ENCODE measurements at regions not wholly inside any gene's neighbourhood (a gene's known extent, or its start where the extent isn't known, plus 50 kb on each side); places are given as distances from the start of the nearest gene placed in this dataset.

DNA sequence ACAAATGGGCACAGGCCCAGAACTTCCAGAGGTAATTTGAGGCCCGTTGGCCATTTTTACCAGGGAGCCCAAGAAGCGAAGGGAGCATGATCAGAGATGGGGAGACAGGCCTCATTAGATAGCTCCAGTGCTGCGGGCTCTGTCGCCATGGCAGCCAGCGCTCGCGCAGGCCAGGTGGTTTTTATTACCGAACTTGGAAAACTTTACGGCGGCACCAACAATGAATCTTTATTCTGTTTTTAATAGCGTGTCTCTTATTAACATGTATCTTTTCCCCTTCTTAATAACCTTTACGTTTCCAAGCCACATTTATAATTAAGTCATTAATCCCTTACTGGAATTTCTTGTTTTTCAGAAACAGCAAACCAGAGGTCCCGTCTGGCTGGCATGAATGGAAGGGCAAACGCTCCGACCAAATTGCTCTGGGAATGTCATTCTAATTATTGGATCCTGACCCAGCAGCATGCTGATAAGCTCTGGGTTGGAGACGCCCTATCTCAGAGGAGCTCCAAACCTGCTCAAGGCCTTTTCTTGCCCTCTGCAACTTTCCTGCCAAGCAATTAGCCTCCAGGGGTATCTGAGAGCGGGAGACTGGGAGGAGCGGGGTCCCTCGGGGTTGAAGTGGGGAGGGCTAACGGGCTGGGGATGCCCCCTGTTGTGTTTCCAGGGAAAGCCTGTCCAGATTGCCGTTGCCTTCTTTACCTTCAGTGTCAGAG, 256.4 kb downstream of the TLE3 start:
- TF ChIP-seq, protein P1, sequence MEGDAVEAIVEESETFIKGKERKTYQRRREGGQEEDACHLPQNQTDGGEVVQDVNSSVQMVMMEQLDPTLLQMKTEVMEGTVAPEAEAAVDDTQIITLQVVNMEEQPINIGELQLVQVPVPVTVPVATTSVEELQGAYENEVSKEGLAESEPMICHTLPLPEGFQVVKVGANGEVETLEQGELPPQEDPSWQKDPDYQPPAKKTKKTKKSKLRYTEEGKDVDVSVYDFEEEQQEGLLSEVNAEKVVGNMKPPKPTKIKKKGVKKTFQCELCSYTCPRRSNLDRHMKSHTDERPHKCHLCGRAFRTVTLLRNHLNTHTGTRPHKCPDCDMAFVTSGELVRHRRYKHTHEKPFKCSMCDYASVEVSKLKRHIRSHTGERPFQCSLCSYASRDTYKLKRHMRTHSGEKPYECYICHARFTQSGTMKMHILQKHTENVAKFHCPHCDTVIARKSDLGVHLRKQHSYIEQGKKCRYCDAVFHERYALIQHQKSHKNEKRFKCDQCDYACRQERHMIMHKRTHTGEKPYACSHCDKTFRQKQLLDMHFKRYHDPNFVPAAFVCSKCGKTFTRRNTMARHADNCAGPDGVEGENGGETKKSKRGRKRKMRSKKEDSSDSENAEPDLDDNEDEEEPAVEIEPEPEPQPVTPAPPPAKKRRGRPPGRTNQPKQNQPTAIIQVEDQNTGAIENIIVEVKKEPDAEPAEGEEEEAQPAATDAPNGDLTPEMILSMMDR (IDR thresholded peaks at IDR 0.05; ENCODE audit: low read depth, low read length, poor library complexity, severe bottlenecking), result no peak
- no peak for TF ChIP-seq EZH2phosphoT487 (IDR thresholded peaks at IDR 0.05; ENCODE audit: borderline replicate concordance, low read length)

Measured in DOHH2 (cell line).